SU-DHL-6 (cell line): ENCODE measurements at regions not wholly inside any gene's neighbourhood (a gene's known extent, or its start where the extent isn't known, plus 50 kb on each side); places are given as distances from the start of the nearest gene placed in this dataset.

Experiments
- H2AFZ ChIP-seq: fragments of 200-600 bp; sonication (generic); 2 replicates; pipeline ENCODE4 v1.6.1; 2014; ENCODE audit warnings: low read depth, mild to moderate bottlenecking, moderate library complexity, mixed read lengths, antibody characterized with exemption, low read length; ENCODE audit not compliant: severe bottlenecking
- H3F3A ChIP-seq: fragments of 200-600 bp; shearing (Covaris generic); 2 replicates; pipeline ENCODE4 v1.6.0; 2016; ENCODE audit warnings: antibody characterized with exemption, mild to moderate bottlenecking; ENCODE audit not compliant: insufficient read depth
- H3K27ac ChIP-seq: fragments of 200-600 bp; sonication (generic); 2 replicates; pipeline ENCODE4 v1.5.1; 2016; ENCODE audit warnings: low read depth, mild to moderate bottlenecking, low read length, moderate library complexity, mixed read lengths
- H3K27me3 ChIP-seq: fragments of 200-600 bp; sonication (generic), shearing (Covaris generic); 2 replicates; pipeline ENCODE4 v1.6.0; 2014; ENCODE audit warnings: mild to moderate bottlenecking, low read length
- H3K36me3 ChIP-seq: fragments of 200-600 bp; sonication (generic); 2 replicates; pipeline ENCODE4 v1.6.1; 2014; ENCODE audit warnings: mild to moderate bottlenecking, low read length, mixed read lengths
- H3K4me2 ChIP-seq: fragments of 300-600, 200-600 bp; shearing (Covaris generic), sonication (generic); 2 replicates; pipeline ENCODE4 v1.6.0; 2014; ENCODE audit warnings: low read length, low read depth, mild to moderate bottlenecking; ENCODE audit not compliant: poor library complexity, severe bottlenecking
- H3K4me3 ChIP-seq: fragments of 200-600 bp; sonication (generic); 2 replicates; pipeline ENCODE4 v1.5.1; 2014; ENCODE audit warnings: antibody characterized with exemption, low read length, mild to moderate bottlenecking, mixed read lengths; ENCODE audit not compliant: insufficient read depth, poor library complexity, severe bottlenecking
- H3K79me2 ChIP-seq: fragments of 200-600 bp; sonication (generic); 2 replicates; pipeline ENCODE4 v1.6.1; 2014; ENCODE audit warnings: mild to moderate bottlenecking, low read length, moderate library complexity; ENCODE audit not compliant: insufficient read depth
- H3K9ac ChIP-seq: fragments of 200-600 bp; sonication (generic); 2 replicates; pipeline ENCODE4 v1.7.0; 2014; ENCODE audit warnings: mild to moderate bottlenecking, low read length
- H3K9me2 ChIP-seq: fragments of 200-600 bp; sonication (generic); replicated peaks from 2 replicates; pipeline ENCODE4 v1.6.1; 2014; ENCODE audit warnings: low read length; ENCODE audit not compliant: insufficient read depth
- H3K9me3 ChIP-seq: fragments of 200-600 bp; sonication (generic); 2 replicates; pipeline ENCODE4 v1.6.1; 2014; ENCODE audit warnings: low read length, mixed read lengths; ENCODE audit not compliant: insufficient read depth
- H4K20me1 ChIP-seq: fragments of 200-600 bp; sonication (generic); 2 replicates; pipeline ENCODE4 v1.6.1; 2014; ENCODE audit warnings: low read depth, mild to moderate bottlenecking, antibody characterized with exemption, low read length, moderate library complexity, mixed read lengths
- CTCF ChIP-seq: fragments of 200-600 bp; sonication (generic); IDR thresholded peaks from one replicate; pipeline ENCODE4 v1.5.1; 2017; ENCODE audit warnings: antibody characterized with exemption, mild to moderate bottlenecking, low read length, moderate library complexity; ENCODE audit not compliant: insufficient read depth, poor library complexity, severe bottlenecking
- EZH2phosphoT487 ChIP-seq: fragments of 200-600 bp; sonication (generic), shearing (Covaris generic); conservative IDR thresholded peaks from 2 replicates; pipeline ENCODE4 v1.6.1; 2018; ENCODE audit warnings: mild to moderate bottlenecking, antibody characterized with exemption, low read length, moderate library complexity, mixed read lengths

GRCh38 chr15:79682851-79683288 lies 213.9 kb downstream of the MTHFS start:
- Histone ChIP-seq H3K9ac (no peak overlapping the region), H3K36me3 (no peaks in the 10 kb centered on the region), H3K9me2 (no peaks in the 10 kb centered on the region), H3K4me2 (no peak overlapping the region), H3K4me3 (no peak overlapping the region), H3K79me2 (no peaks in the 10 kb centered on the region), H2AFZ (no peak overlapping the region), H3K27ac (no peak overlapping the region), H3K27me3 (no peaks in the 10 kb centered on the region), H3K9me3 (no peaks in the 10 kb centered on the region), H3F3A (no peaks in the 10 kb centered on the region), H4K20me1 (no peaks in the 10 kb centered on the region)
- TF ChIP-seq CTCF (no peak), EZH2phosphoT487 (no peak)

DNA sequence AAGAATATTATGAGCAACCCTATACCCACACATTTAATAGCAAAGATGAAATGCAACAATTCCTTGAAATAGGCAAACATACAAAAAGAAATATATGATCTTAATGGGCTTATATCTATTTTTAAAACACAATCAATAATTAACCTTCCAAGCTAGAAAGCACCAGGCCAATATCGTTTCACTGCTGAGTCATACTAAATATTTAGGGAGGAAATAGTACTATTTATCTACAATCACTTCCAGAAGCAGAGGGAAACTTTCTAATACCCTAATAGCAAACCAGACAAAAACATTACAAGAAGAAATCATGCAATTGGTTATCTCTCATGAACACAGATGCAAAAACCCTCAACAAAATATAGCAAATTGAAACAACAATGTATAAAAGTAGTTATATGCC lies 207.8 kb downstream of the MTHFS start:
- Histone ChIP-seq H3K9me2 (no peaks in the 10 kb centered on the region), H3K4me3 (no peak overlapping the region), H3K4me2 (no peak overlapping the region), H3K9ac (no peak overlapping the region), H3K27me3 (no peaks in the 10 kb centered on the region), H3K79me2 (no peaks in the 10 kb centered on the region), H3K9me3 (no peaks in the 10 kb centered on the region), H4K20me1 (no peaks in the 10 kb centered on the region), H3F3A (no peaks in the 10 kb centered on the region), H3K27ac (no peak overlapping the region), H3K36me3 (no peaks in the 10 kb centered on the region), H2AFZ (no peak overlapping the region)
- no peak for TF ChIP-seq EZH2phosphoT487
- TF ChIP-seq CTCF = no peak

- Histone ChIP-seq H3F3A (no peaks in the 10 kb centered on the region), H3K4me3 (no peak overlapping the region), H3K27ac (no peak overlapping the region), H3K4me2 (no peak overlapping the region), H2AFZ (no peak overlapping the region), H3K9me3 (no peaks in the 10 kb centered on the region), H3K9ac (no peak overlapping the region), H3K9me2 (no peaks in the 10 kb centered on the region), H3K27me3 (no peaks in the 10 kb centered on the region), H3K36me3 (no peaks in the 10 kb centered on the region), H4K20me1 (no peaks in the 10 kb centered on the region), H3K79me2 (no peaks in the 10 kb centered on the region)
- TF ChIP-seq CTCF (no peak), EZH2phosphoT487 (no peak)
These were observed 195.8 kb downstream of the MTHFS start for GRCh38 chr15:79700951-79701480.
